Activated T-helper 1 cell treated with anti-CD3 and anti-CD28 coated beads, Interleukin-12 subunit alpha, Interleukin-12 subunit beta, Interleukin-2, Interleukin-4 antibody, amounts not matched to agents 30 ng/mL and 10 ng/mL and 1 ng/mL, durations not matched to agents 14 hours and 24 hours and 36 hours (primary cell): ENCODE measurements at regions not wholly inside any gene's neighbourhood (a gene's known extent, or its start where the extent isn't known, plus 50 kb on each side); places are given as distances from the start of the nearest gene placed in this dataset.
"Not testable (repeated sequence)": the region's sequence is repeated elsewhere in the genome, so short reads cannot be mapped to it uniquely, and the experiment has no call there.

Source experiments
- DNase-seq: peaks from one replicate; pipeline ENCODE4 v3.0.0; 2021; ENCODE audit warnings: low spot score
- H3K27ac Mint-ChIP-seq: one replicate; pipeline ENCODE4 v1.8.0; 2021; ENCODE audit warnings: mild to moderate bottlenecking, mixed read lengths
- H3K27me3 Mint-ChIP-seq: one replicate; pipeline ENCODE4 v1.8.0; 2022; ENCODE audit warnings: mild to moderate bottlenecking, moderate library complexity, mixed read lengths; ENCODE audit not compliant: insufficient read depth
- H3K36me3 Mint-ChIP-seq: one replicate; pipeline ENCODE4 v1.8.0; 2021; ENCODE audit warnings: low read depth, mixed read lengths
- H3K4me1 Mint-ChIP-seq: one replicate; pipeline ENCODE4 v1.8.0; 2021; ENCODE audit warnings: low read depth, mixed read lengths
- H3K4me3 Mint-ChIP-seq: one replicate; pipeline ENCODE4 v1.8.0; 2021; ENCODE audit warnings: mild to moderate bottlenecking, moderate library complexity, mixed read lengths
- H3K9me3 Mint-ChIP-seq: one replicate; pipeline ENCODE4 v1.8.0; 2021; ENCODE audit warnings: mixed read lengths
- intact Hi-C: fragments of 100-400 bp; cut with micrococcal nuclease; formaldehyde crosslinking; loops from one replicate; pipeline ENCODE4 v1.15.1; 2024

DNA sequence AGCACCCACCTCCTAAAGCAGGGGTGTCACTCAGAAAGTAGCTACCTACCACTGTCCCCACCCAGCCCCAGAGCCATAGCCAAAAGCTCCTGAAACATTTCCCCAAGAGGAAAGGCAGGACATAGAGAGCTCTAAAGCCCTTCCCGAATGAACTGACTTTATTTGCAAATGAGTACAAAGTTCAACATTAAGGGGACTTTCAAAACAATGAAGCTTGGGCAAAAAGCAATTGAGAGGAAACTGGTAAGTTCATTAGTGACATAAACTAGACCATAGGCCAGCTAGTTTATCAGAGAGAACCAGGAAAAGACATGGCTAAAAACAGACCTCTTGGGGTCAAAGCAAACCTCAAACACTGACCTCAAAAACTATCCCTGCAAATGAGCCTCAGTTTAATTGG is 72.7 kb downstream of the IGLL5 start:
- Mint-ChIP-seq H3K4me3 (no peak overlapping the region), H3K27ac (no peak overlapping the region), H3K4me1 (no peaks in the 10 kb centered on the region), H3K36me3 (no peaks in the 10 kb centered on the region), H3K27me3 (peaks cover 42% of the 10 kb centered on the region), H3K9me3 (peaks cover 8% of the 10 kb centered on the region)
- no peak for DNase-seq
- intact Hi-C loops: no loop called here

- intact Hi-C loops: no loop called here
- H3K9me3 Mint-ChIP-seq: peaks cover 8% of the 10 kb centered on the region
- no peaks in the 10 kb centered on the region for H3K4me1 Mint-ChIP-seq
Observed at GRCh38 chr22:22961574-22961973, 74.0 kb downstream of the IGLL5 start.

DNA sequence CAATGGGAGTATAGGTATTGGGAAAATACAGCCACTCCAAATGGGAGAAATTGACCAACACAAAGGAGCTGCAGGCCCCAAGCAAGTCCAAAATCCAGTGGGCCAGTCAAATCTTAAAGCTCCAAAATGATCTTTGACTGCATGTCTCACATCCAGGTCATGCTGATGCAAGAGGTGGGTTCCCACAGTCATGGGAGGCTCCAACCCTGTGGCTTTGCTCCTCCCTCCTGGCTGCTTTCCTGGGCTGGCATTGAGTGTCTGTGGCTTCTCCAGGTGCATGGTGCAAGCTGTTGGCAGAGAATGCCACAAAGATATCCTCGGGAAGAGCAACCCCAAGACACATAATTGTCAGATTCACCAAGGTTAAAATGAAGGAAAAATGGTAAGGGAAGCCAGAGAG is 80.8 kb downstream of the IGLL5 start:
- Mint-ChIP-seq H3K4me3 (no peak overlapping the region), H3K27ac (no peak overlapping the region), H3K4me1 (no peaks in the 10 kb centered on the region), H3K27me3 (peaks cover 60% of the 10 kb centered on the region), H3K9me3 (no peaks in the 10 kb centered on the region), H3K36me3 (no peaks in the 10 kb centered on the region)
- no peak for DNase-seq
- intact Hi-C loops: no loop called here

More at GRCh38 chr22:22961574-22961973, 74.0 kb downstream of the IGLL5 start:
- Mint-ChIP-seq H3K4me3 (no peak overlapping the region), H3K27ac (no peak overlapping the region), H3K27me3 (peaks cover 43% of the 10 kb centered on the region), H3K36me3 (no peaks in the 10 kb centered on the region)
- no peak for DNase-seq

DNA sequence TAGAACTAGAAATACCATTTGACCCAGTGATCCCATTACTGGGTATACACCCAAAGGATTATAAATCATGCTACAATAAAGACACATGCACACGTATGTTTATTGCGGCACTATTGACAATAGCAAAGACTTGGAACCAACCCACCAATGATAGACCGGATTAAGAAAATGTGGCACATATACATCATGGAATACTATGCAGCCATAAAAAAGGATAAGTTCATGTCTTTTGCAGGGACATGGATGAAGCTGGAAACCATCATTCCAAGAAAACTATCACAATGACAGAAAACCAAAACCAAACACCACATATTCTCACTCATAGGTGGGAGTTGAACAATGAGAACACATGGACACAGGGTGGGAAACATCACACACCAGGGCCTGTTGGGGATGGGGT is 85.0 kb downstream of the IGLL5 start:
- H3K4me3 Mint-ChIP-seq, DNase-seq, H3K27ac Mint-ChIP-seq, H3K36me3 Mint-ChIP-seq, intact Hi-C loops, H3K9me3 Mint-ChIP-seq, H3K4me1 Mint-ChIP-seq: not testable (repeated sequence)
- peaks cover 37% of the 10 kb centered on the region for H3K27me3 Mint-ChIP-seq

- H3K27me3 Mint-ChIP-seq: peaks cover 35% of the 10 kb centered on the region
- H3K27ac Mint-ChIP-seq: no peak overlapping the region
- H3K4me3 Mint-ChIP-seq: no peak overlapping the region
- intact Hi-C loops: no loop called here
- H3K9me3 Mint-ChIP-seq: no peaks in the 10 kb centered on the region
- no peak for DNase-seq
- H3K36me3 Mint-ChIP-seq: no peaks in the 10 kb centered on the region
- no peaks in the 10 kb centered on the region for H3K4me1 Mint-ChIP-seq
Observed at GRCh38 chr22:22973336-22973735, 85.7 kb downstream of the IGLL5 start.

DNA sequence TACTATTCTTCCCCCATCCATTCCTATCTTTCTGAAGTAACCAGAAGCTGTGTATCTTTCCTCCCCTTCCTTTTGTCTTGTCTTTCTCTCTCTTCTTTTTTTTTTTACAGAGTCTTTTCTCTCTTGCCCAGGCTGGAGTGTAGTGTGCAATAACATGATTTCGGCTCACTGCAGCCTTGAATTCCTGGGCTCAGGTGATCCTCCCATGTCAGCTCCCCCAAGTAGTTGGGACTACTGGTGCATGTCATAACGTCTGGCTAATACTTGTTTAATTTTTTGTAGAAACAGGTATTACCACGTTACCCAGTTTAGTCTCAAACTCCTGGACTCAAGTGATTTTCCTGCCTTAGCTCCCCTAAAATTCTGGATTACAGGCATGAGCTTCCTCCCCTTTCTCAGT is 86.5 kb downstream of the IGLL5 start:
- Mint-ChIP-seq H3K27me3 (peaks cover 31% of the 10 kb centered on the region), H3K27ac (no peak overlapping the region), H3K36me3 (no peaks in the 10 kb centered on the region), H3K9me3 (no peaks in the 10 kb centered on the region), H3K4me3 (no peak overlapping the region), H3K4me1 (no peaks in the 10 kb centered on the region)
- intact Hi-C loops: no loop called here
- DNase-seq: no peak

GRCh38 chr22:22974795-22975580 is 87.4 kb downstream of the IGLL5 start:
- Mint-ChIP-seq H3K27ac (no peak overlapping the region), H3K27me3 (peaks cover 23% of the 10 kb centered on the region), H3K4me1 (no peaks in the 10 kb centered on the region), H3K4me3 (no peak overlapping the region), H3K36me3 (no peaks in the 10 kb centered on the region), H3K9me3 (no peaks in the 10 kb centered on the region)
- no peak for DNase-seq
- intact Hi-C loops: no loop called here

GRCh38 chr22:22976033-22976922 is 88.7 kb downstream of the IGLL5 start:
- H3K4me1 Mint-ChIP-seq: no peaks in the 10 kb centered on the region
- H3K9me3 Mint-ChIP-seq: peaks cover 4% of the 10 kb centered on the region
- DNase-seq: no peak
- peaks cover 16% of the 10 kb centered on the region for H3K27me3 Mint-ChIP-seq
- H3K27ac Mint-ChIP-seq: no peak overlapping the region
- intact Hi-C loops: no loop called here
- H3K4me3 Mint-ChIP-seq: no peak overlapping the region
- H3K36me3 Mint-ChIP-seq: no peaks in the 10 kb centered on the region

- DNase-seq: no peak
- intact Hi-C loops: no loop called here
- no peaks in the 10 kb centered on the region for H3K4me1 Mint-ChIP-seq
- H3K4me3 Mint-ChIP-seq: no peak overlapping the region
- no peak overlapping the region for H3K27ac Mint-ChIP-seq
- peaks cover 9% of the 10 kb centered on the region for H3K27me3 Mint-ChIP-seq
- peaks cover 7% of the 10 kb centered on the region for H3K9me3 Mint-ChIP-seq
- H3K36me3 Mint-ChIP-seq: no peaks in the 10 kb centered on the region
Observed at GRCh38 chr22:22977479-22978200, 90.0 kb downstream of the IGLL5 start.

DNA sequence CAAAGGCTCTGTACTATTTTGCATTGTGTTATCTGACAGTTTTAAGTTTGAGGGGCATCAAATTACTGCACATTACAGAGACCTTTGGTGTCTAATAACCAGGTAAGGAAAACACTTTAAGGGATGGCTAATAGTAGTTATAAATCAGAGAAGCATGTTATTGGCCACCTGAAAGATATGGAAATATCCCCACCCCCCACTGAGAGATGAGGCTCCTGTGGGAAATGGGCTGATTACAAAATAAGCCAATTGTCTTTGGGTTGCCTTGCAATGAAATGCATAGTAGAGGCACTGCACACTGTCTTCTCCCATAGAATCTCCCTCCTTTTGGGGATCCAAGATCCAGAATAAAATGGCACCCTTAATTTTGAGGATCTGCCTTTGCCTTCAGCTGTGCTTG is 91.0 kb downstream of the IGLL5 start:
- H3K36me3 Mint-ChIP-seq: no peaks in the 10 kb centered on the region
- intact Hi-C loops: no loop called here
- no peak overlapping the region for H3K27ac Mint-ChIP-seq
- H3K4me3 Mint-ChIP-seq: no peak overlapping the region
- DNase-seq: no peak
- peaks cover 9% of the 10 kb centered on the region for H3K27me3 Mint-ChIP-seq
- H3K9me3 Mint-ChIP-seq: peaks cover 7% of the 10 kb centered on the region
- H3K4me1 Mint-ChIP-seq: no peaks in the 10 kb centered on the region

DNA sequence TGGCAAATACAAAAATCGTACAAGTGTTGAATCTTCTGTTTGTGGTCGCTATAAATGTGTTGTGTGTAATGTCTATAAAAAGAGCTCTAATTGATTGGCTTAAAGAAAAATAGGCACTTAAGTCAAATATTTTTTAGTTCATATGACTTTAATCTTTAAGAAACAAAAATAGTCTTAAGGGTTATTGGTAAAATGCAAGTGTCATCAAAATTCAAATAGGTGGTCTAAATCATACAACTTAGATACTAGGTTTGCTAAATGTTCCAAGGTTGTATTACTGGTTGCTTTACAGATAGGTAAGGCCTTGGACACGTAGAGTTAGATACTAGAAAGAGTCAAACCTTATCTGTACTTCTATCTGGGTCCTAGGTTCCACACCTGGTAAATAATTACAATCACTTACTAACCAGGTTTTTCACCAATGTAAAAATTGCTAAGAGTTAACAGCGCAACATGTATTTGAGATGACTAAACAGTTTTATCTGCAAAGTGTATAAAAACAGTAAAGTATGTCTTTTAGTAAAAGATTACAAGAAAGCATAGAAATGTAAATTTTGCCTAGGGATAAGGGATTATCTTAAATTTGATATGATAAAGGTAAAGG is 91.1 kb upstream of the GNAZ start:
- Mint-ChIP-seq H3K27ac (no peak overlapping the region), H3K4me1 (no peaks in the 10 kb centered on the region), H3K27me3 (peaks cover 5% of the 10 kb centered on the region), H3K4me3 (no peak overlapping the region), H3K9me3 (peaks cover 7% of the 10 kb centered on the region), H3K36me3 (no peaks in the 10 kb centered on the region)
- DNase-seq: no peak
- intact Hi-C loops: no loop called here

DNA sequence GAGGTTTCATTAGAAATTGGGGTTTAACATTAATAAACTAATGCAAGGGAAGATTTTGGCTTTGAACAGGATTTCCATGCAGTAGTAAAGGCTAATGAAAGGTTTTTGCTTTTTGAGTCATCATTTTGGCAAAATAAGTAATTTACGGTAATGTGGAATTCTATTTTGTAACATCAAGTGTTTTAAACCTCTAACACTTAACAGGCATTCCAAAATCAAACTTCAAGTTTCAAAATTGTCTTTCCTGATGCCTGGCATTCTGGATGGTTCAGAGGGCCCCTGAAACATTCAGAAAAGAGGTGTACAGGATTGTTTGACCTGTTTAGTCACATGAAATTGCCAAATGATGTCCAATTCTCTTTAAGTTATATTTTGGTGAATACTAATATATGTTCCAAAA is 90.4 kb upstream of the GNAZ start:
- Mint-ChIP-seq H3K9me3 (peaks cover 7% of the 10 kb centered on the region), H3K27me3 (peaks cover 8% of the 10 kb centered on the region), H3K27ac (no peak overlapping the region), H3K4me3 (no peak overlapping the region), H3K4me1 (no peaks in the 10 kb centered on the region), H3K36me3 (no peaks in the 10 kb centered on the region)
- DNase-seq: no peak
- intact Hi-C loops: no loop called here
